ENCODE measurements at regions not wholly inside any gene's neighbourhood (a gene's known extent, or its start where the extent isn't known, plus 50 kb on each side); places are given as distances from the start of the nearest gene placed in this dataset.

GRCh38 chr4:173883821-173884220 lies 353.8 kb upstream of the HAND2 start:
- Histone ChIP-seq H3K23ac (ENCODE audit: insufficient read length) (no peak overlapping the region), H3K27me3 (replicated peaks in 1 of 4; ENCODE audit: control insufficient read depth in 3 of 4, extremely low read depth in 1 of 4, insufficient read depth in 3 of 4, low read length in 3 of 4) (no peaks in the 10 kb centered on the region), H3K4me3 (ENCODE audit: extremely low read depth in 1 of 4, insufficient read depth in 2 of 4, low read depth in 3 of 4, low read length in 4 of 4) (no peak overlapping the region), H3K56ac (replicated peaks; ENCODE audit: insufficient read length, low read depth, low read length) (no peak overlapping the region), H2BK5ac (ENCODE audit: low read depth, low read length) (no peak overlapping the region), H2BK12ac (ENCODE audit: low read depth, low read length) (no peak overlapping the region), H2AK5ac (ENCODE audit: low read depth, low read length) (no peak overlapping the region), H3K14ac (ENCODE audit: insufficient read length) (no peak overlapping the region), H2AFZ (ENCODE audit: low read length) (no peak overlapping the region), H4K20me1 (replicated peaks in 1 of 2; ENCODE audit: control insufficient read depth in 1 of 2, insufficient read depth in 2 of 2, low read length in 2 of 2) (no peaks in the 10 kb centered on the region), H4K91ac (replicated peaks; ENCODE audit: insufficient read length, low read length) (no peak overlapping the region), H3K9me3 (ENCODE audit: insufficient read depth in 2 of 2, low read depth in 1 of 2, low read length in 1 of 2) (no peaks in the 10 kb centered on the region), H3K79me2 (ENCODE audit: control insufficient read depth in 1 of 2, insufficient read depth in 2 of 2, low read length in 2 of 2) (no peaks in the 10 kb centered on the region), H3K36me3 (ENCODE audit: control insufficient read depth in 2 of 4, insufficient read depth in 4 of 4, low read length in 3 of 4) (no peaks in the 10 kb centered on the region), H3K79me1 (ENCODE audit: low read depth, low read length) (no peaks in the 10 kb centered on the region), H2BK120ac (replicated peaks; ENCODE audit: low read depth, low read length) (no peak overlapping the region), H2BK20ac (ENCODE audit: low read length) (no peak overlapping the region), H2BK15ac (ENCODE audit: low read length) (no peak overlapping the region), H3K4me2 (ENCODE audit: insufficient read depth in 1 of 2, low read depth in 2 of 2, low read length in 2 of 2) (no peak overlapping the region), H4K5ac (ENCODE audit: insufficient read length, low read depth, low read length) (no peak overlapping the region), H4K8ac (ENCODE audit: extremely low read depth, insufficient read depth, low read length) (no peak overlapping the region), H3K4ac (replicated peaks; ENCODE audit: insufficient read length, low read depth, low read length) (no peak overlapping the region), H3K18ac (ENCODE audit: extremely low read depth, low read length) (no peak overlapping the region), H3K4me1 (replicated peaks in 1 of 4; ENCODE audit: control insufficient read depth in 3 of 4, insufficient read depth in 4 of 4, low read length in 3 of 4) (no peaks in the 10 kb centered on the region), H3K27ac (ENCODE audit: low read depth, low read length) (no peak overlapping the region), H3K23me2 (ENCODE audit: low read depth, low read length) (no peaks in the 10 kb centered on the region), H3K9ac (replicated peaks in 1 of 4; ENCODE audit: extremely low read depth in 1 of 4, low read depth in 3 of 4, low read length in 3 of 4) (no peak overlapping the region)
- ChIA-PET CTCF (ENCODE audit: partially characterized antibody) (interaction anchor here (0.7 kb wide), 1 partner anchor 56 kb away, joined by 3 read pairs; no protein-coding TSS in a partner anchor), POLR2A (ENCODE audit: partially characterized antibody) (no interaction called here)
- FAIRE-seq: no peak
- DNase-seq (ENCODE audit: low read depth in 1 of 2, low spot score in 2 of 2): no peak
- 94% methylated on average over 4 of the region's 4 CpGs; no CpG with 5 or more reads in 1 of the 2 experiments for WGBS, 2 experiments (ENCODE audit: extremely low coverage in 1 of 2, insufficient coverage in 1 of 2, insufficient read length in 1 of 2, insufficient replicate concordance in 2 of 2, low coverage in 1 of 2, low lambda C conversion rate in 2 of 2, missing lambda C conversion rate in 1 of 2)
- no peak for TF ChIP-seq SIN3A (conservative IDR thresholded peaks at IDR 0.05 in 1 of 2, IDR thresholded peaks at IDR 0.05 in 1 of 2; ENCODE audit: low read depth in 1 of 2, low read length in 2 of 2)
- TF ChIP-seq TCF12 (IDR thresholded peaks at IDR 0.05; ENCODE audit: low read depth, low read length): no peak
- no peak for TF ChIP-seq SUZ12 (IDR thresholded peaks at IDR 0.05; ENCODE audit: low read length)
- TF ChIP-seq FOSL1 (IDR thresholded peaks at IDR 0.05; ENCODE audit: insufficient read depth, low read depth, low read length): no peak
- TF ChIP-seq ASH2L (IDR thresholded peaks at IDR 0.05; ENCODE audit: low read length): no peak
